Keratinocyte (primary cell): ENCODE measurements at regions not wholly inside any gene's neighbourhood (a gene's known extent, or its start where the extent isn't known, plus 50 kb on each side); places are given as distances from the start of the nearest gene placed in this dataset.

Experiments
- EZH2 ChIP-seq: IDR thresholded peaks from one replicate; pipeline ENCODE4 v1.6.1; 2012; ENCODE audit warnings: inconsistent platforms, mild to moderate bottlenecking, low read length, moderate library complexity
- TF ChIP-seq, protein P1 (sequence below), 3 experiments: IDR thresholded peaks in 1 of 3; conservative IDR thresholded peaks in 1 of 3; optimal IDR thresholded peaks in 1 of 3; 2 replicates in 2 of 3; 3 replicates in 1 of 3; pipeline versions ENCODE3 to v1.5.1; 2011; ENCODE audit warnings: low read length in 3 of 3, mild to moderate bottlenecking in 3 of 3, moderate library complexity in 2 of 3, control low read depth in 1 of 3, inconsistent platforms in 1 of 3; ENCODE audit not compliant: insufficient read depth in 2 of 3; ENCODE audit errors: extremely low read depth in 1 of 3

DNA sequence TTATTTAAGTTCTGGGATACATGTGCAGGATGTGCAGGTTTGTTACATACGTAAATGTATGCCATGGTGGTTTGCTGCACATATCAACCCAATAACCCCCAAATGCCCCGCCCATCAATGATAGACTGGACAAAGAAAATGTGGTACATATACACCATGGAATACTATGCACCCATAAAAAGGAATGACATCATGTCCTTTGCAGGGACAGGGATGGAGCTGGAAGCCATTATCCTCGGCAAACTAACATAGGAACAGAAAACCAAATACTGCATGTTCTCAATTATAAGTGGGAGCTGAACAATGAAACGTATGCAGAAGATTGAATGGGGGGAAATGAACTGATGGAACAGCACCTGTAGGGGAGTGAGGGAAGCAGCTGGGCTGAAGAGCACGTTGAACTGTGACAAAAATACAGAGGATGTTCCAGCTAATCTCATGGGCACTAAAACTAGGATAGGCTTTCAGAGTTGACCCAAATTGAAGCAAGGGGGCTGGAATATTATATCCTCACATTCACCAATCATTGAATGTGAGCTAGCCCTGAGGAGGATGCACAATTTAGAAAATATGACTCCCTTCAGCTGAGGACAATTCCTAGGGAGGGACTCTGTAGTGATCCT is 70.5 kb upstream of the OSMR start:
- TF ChIP-seq, protein P1, sequence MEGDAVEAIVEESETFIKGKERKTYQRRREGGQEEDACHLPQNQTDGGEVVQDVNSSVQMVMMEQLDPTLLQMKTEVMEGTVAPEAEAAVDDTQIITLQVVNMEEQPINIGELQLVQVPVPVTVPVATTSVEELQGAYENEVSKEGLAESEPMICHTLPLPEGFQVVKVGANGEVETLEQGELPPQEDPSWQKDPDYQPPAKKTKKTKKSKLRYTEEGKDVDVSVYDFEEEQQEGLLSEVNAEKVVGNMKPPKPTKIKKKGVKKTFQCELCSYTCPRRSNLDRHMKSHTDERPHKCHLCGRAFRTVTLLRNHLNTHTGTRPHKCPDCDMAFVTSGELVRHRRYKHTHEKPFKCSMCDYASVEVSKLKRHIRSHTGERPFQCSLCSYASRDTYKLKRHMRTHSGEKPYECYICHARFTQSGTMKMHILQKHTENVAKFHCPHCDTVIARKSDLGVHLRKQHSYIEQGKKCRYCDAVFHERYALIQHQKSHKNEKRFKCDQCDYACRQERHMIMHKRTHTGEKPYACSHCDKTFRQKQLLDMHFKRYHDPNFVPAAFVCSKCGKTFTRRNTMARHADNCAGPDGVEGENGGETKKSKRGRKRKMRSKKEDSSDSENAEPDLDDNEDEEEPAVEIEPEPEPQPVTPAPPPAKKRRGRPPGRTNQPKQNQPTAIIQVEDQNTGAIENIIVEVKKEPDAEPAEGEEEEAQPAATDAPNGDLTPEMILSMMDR (optimal IDR thresholded peaks at IDR 0.05 in 1 of 3, IDR thresholded peaks at IDR 0.05 in 1 of 3, conservative IDR thresholded peaks at IDR 0.05 in 1 of 3; ENCODE audit: extremely low read depth in 1 of 3, insufficient read depth in 2 of 3, low read length in 3 of 3), result no peak
- no peak for TF ChIP-seq EZH2
